Stromal cell of bone marrow (primary cell): ENCODE measurements at regions not wholly inside any gene's neighbourhood (a gene's known extent, or its start where the extent isn't known, plus 50 kb on each side); places are given as distances from the start of the nearest gene placed in this dataset.

Experiments
- DNase-seq: peaks from one replicate; pipeline ENCODE4 v3.0.0-alpha.2; 2012; ENCODE audit warnings: low read depth

DNA sequence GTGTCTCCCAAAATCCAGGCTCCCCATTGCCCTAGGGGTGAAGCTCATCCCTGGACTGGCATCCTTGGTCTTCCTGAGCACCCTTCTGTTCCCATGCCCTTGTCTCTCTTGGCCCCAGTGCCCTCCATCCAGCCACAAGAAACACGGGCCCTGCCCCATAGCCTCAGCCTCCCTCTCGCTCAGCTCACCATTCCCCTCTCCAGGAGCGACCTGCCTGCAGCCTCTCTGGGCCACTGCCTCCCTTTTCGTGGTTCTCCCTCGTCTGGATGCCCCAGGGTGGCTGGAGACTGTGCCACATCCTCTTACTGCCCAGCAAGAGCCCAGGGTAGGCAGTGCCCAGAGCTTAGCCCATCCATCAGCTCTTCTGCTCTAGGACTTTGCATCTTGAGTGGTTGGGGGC, 532.1 kb downstream of the TBC1D22A start:
- no peak for DNase-seq

GRCh38 chr22:47294222-47294532, 531.7 kb downstream of the TBC1D22A start:
- DNase-seq: peak; percentile 32

DNA sequence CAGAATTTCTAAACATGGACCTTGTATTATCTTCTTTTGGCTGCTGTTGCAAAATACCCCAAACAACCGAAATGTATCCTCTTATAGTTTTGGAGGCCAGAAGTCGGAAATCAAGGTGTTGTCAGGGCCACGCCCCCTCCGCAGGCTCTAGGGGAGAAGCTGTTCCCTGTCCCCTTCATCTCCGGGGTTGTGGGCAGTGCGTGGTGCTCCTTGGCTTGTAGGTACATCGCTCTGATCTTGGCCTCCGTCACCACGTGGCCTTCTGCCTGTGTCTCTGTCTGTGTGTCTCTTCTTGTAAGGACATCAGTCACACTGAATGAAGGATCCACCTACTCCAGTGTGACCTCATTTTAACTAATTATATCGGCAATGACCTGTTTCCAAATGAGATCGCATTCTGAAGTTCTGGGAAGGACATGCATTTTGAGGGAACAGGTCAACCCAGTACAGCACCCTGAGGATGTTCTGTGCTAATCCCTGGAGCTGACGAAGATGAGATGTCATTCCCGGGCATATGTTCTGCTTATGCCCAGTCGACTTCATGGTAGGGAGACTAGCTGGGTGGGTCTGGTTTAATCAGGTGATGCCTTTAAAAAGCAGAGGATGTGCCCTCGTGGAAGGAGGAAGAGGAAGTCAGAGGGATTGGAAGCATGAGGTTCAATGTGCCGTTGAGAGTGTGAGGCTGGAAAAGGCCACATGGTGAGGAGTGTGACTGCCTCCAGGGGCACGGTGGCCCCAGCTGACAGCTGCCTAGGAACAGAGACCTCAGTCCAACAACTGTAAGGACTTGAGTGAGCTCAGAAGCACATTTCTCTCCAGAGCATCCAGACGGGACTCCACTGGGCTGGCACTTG, 531.1 kb downstream of the TBC1D22A start:
- no peak for DNase-seq

- DNase-seq: no peak
Measured at GRCh38 chr22:47292546-47293320, 530.3 kb downstream of the TBC1D22A start.

DNA sequence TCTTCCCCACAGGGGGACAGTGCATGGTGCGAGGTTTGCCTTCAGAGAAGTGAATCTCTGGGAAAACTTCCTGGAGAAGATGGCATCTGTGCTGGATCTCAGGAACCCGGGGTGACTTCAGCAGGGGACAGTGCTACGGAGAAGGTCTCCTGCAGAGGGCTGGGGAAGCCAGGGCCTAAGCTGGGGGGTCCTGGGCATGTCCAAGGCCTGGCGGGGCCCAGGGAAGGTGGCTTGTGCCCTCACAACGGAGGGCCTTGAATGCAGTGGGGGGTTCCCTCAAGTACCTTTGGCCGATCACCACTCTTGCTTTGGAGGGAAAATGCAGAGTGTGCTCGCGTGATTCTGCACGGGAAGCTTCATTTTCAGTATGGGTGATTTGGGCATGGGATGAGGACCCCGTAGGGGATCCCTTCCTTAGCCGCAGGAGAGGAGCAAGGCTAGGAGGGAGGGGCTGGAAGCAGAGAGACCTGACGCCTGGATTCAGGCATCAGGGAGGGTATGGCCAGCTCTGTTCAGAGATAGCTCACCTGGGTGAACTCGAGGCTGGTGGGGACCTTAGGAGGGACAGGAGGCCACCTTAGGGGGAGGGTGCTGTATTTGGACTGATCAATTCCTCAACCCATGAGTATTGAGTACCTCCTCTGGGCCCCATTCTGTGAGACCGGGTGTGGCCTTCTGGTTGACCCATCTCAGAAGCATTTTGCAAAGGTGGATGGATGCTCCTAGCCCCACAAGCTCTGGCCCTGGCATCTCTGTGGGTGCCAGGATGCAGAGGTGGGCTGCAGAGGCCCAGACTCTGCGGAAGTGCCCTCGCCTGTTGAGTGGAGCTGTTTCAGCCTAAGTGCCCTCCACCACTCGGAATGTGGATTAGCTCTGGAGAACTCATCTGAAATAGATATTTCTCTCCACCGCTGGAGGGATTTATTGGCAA, 529.4 kb downstream of the TBC1D22A start:
- DNase-seq: no peak

DNA sequence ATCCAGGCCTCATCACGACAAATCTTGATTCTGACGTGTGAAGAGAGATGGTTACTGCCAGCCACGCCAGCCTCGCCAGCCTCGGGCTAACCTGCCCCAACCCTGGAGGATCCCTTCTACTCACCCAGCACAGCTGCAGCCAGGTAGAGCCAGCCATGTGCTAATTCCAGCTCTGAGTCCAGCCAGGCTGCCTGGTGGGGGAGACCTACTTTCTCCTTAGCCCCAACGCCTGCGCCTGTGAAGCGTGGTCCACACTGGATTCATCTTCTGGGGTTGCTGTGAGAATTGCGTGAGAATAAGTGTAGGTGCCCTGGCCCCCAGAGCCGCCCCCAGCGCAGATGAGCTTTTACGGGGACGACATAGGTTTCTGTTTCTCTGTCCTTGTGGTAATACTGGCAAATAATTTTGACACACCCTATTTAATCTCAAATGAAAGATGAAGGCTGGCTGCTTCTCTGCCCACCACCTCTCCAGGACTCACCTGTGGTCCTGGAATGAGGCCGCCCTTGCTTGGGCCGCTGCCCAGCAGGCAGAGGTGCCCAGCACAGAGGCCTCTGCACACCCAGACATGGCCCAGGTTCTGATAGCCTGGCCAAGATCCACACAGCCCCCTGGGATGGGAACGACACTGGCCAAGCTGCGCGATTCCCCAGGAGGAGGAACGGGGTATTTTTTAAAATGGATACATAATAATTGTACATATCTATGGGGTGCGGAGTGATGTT, 528.4 kb downstream of the TBC1D22A start:
- no peak for DNase-seq

- DNase-seq: no peak
Measured at GRCh38 chr22:47289336-47289985, 527.0 kb downstream of the TBC1D22A start.

DNA sequence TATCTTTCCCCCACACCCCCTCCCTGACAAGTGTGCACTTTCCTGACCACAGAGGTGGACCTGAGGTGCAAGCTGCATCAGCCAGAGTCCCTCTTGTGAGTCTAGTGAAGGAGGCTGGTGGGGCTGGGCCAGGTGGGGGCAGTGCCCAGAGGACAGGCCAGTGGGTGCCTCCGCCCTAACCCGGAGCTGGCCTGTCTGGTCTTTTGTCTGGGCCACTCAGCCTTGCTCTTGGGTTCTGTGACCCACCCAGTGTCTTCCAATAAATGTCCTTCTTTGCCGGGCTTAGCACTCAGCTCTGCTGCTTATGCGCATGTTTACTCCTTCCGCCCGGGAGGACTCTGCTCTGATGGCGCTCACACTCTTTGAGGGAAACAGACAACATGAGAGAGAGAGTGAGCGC, 526.2 kb downstream of the TBC1D22A start:
- no peak for DNase-seq

DNA sequence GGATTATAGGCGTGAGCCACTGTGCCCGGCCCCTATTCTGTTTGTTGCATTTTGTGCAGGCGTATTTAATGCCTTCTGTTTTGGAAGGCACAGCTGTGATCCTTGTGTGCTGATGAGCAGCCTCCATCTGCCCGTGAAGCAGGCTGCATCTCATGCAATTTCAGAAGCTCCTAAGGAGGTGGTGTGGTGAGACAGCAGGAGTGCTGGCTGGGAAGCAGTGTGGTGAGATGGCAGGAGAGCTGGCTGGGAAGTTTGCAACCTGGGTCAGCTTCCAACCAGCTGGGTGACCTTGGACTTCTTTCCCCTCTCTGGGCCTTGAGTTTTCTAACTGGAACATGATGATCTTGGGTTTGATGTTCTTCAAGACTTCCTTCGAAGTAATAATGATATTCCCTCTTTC, 525.1 kb downstream of the TBC1D22A start:
- DNase-seq: no peak

DNA sequence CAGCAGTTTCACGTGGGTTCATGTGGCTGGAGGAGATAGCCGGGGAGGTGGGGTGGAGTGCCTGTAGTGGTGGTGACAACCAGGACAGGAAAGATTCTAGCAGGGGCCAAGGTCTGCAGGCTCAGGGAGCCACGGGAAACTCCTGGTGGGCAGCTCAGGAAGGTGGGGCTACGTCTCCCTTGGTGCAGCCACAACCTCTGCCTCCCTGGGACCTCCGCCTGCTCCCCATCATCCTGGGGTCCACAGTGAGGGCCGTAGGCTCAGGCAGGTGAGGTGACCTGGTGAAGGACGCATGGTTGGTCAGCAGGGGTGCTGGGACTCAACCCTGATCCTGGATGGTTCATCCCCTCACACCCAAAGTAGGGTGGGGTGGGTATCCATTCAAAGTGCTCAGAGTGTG, 524.1 kb downstream of the TBC1D22A start:
- DNase-seq: no peak

DNA sequence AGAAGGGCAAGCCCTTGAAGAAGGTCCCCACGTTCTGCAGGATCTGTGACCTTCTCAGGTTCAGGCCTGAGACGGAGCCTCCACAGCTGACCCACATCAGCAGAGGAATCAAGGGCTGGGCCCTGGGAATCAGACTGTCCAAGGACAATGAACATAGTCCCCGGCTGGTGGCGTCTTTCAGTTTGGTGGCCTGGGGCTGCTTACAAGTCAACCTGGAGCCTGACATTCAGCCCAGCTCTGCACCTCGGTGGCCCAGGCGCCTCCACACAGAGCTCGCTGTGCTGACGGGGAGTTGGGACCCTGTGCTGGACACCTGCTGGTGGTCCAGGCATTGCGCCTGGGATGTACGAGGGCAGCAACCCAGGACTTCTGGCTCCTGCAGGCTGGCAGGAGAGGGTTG, 523.5 kb downstream of the TBC1D22A start:
- DNase-seq: no peak

DNA sequence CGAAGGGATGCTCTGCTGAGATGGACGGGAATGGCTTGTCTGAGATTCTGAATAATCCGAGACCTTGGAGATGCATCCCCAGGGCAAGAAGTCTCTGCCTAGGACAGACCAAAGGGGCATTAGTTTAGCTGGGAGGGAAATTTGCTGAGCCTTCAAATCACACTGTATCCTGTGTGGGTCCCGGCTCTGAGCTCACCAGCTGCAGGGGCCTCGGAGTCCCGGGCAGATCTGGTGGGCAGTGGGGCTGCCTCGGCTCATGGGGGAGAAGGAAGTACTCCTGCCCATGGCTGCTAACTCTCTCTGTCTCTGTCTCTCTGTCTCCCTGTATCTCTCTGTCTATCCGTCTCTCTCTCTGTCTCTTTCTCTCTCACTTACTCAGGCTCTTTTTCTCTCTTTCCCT, 522.4 kb downstream of the TBC1D22A start:
- no peak for DNase-seq

DNA sequence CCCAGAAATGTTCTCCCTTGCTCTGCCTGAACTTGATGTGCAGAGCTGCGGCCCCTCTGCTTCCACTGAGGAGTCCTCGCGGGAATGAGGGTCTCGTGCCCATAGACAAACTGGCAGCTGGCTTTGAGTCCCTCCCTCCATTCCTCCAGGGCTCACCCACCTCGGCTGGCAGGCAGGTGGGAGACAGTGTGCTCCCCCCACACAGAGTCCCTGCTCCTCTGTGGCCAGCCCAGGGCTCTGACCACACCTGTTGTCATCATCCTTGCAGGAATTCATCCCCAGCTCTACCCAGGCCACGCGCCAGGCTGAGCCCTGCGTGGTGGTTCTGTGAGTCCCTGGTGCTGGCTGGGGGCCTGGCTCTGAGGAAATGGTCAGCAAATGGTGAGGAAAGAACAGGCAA, 521.9 kb downstream of the TBC1D22A start:
- DNase-seq: no peak

DNA sequence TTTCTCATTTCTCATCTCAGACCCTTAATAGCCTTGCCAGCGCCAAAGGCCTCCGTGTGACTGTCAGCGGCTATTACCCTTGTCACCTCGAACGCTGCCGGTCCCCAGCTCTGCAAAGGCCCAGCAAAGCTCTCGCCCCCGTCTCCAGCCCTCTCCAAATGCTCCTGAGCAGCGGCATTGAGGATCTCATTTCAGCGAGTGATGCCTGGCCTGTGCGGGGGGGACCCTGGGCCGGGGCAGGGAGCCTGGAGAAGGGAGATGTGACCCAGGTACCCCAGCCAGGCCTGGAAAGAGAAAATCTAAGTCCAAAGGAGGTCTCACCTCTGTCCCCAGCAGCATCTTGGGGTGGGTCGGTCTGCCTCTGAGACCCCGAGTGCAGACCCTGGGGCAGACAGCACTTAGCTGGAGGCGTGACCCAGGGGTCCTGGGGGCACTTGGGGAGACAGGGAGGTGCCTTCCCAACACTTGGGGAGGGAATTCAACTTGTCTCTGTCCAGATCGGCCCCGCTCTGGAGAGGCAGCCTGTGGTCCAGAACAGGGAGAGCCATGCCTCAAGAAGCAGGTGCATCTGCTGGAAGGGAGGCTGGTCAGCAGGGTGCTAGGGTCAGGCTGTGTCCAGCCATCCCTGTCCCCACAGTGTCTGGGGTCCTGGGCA, 521.3 kb downstream of the TBC1D22A start:
- DNase-seq: no peak

- DNase-seq: no peak
Measured at GRCh38 chr22:47282851-47283250, 520.4 kb downstream of the TBC1D22A start.

GRCh38 chr22:47282366-47282765, 519.9 kb downstream of the TBC1D22A start:
- DNase-seq: no peak

GRCh38 chr22:47281126-47282106, 519.0 kb downstream of the TBC1D22A start:
- DNase-seq: peak; percentile 25

GRCh38 chr22:47280301-47280700, 517.9 kb downstream of the TBC1D22A start:
- no peak for DNase-seq

DNA sequence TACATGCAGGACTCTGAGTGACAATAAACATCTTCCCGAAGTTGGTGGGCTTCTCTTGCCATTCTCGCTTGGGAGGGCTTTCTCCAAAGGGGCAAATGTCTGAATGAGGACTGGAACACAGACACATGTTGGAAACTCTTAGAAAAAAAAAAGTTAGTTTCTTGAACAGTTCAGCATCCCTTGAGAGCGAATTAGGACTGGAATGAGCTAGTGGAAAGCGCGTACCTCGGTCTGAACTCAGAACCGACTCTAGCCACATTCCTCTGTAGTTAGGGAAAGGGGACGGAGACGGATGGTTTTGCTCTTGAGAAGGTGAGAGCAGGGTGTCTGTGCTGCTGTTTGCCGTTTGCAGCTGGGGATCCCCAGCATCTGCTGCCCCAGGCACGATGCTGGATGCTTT, 517.3 kb downstream of the TBC1D22A start:
- DNase-seq: no peak

DNA sequence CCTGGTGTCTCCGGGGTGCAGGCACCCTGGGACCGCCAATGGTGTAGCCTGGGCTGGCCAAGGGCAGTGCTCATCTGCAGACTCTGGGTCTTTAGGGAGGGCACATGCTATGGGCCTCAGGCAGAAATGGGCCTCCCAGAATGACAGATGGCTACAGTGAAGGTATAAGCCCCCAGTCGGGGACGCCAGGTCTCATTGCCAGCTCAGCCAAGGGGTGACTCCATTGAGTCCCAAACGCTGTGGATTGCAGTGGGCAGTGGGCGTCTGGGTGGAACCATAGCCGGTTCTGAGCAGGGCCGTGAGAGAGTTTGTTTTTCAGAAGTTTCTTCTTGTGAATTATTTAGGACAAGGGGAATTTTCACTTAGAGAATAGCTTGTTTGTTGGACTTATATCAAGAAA, 516.9 kb downstream of the TBC1D22A start:
- no peak for DNase-seq
